Endothelial cell of umbilical vein (primary cell): ENCODE measurements at regions not wholly inside any gene's neighbourhood (a gene's known extent, or its start where the extent isn't known, plus 50 kb on each side); places are given as distances from the start of the nearest gene placed in this dataset.

ENCODE experiments used
- BruUV-seq: library from RNA; stranded (reverse); fragments of 400-500 nt; replicated peaks from 2 replicates; lab custom pipeline; 2021; lab: Mats Ljungman, UMichigan
- CTCF ChIA-PET: fragments of 300-600, 350-600 bp; sonication (Branson Sonifier 250); formaldehyde crosslinking; loops from one replicate; lab custom pipeline; 2021; ENCODE audit warnings: antibody characterized with exemption, inconsistent platforms; lab: Charles Lee
- POLR2A ChIA-PET: fragments of 300-600, 350-600 bp; sonication (Branson Sonifier 250); formaldehyde crosslinking; loops from one replicate; lab custom pipeline; 2021; ENCODE audit warnings: antibody characterized with exemption, inconsistent platforms; lab: Charles Lee
- DNase-seq: peaks from one replicate; pipeline ENCODE4 v3.0.0-alpha.2; 2011; ENCODE audit warnings: low read depth, low spot score
- FAIRE-seq: peaks from 2 replicates; lab custom pipeline; 2011; peaks lifted over from hg19 to GRCh38; lab: Jason Lieb, UNC
- H2AFZ ChIP-seq: 2 replicates; pipeline ENCODE4 v1.6.0; 2012; ENCODE audit warnings: low read depth, low read length, control low read depth, inconsistent platforms
- H3K27ac ChIP-seq: 2 replicates; pipeline ENCODE4 v1.5.1; 2011; ENCODE audit warnings: low read depth, mild to moderate bottlenecking, control low read depth, low read length, moderate library complexity; ENCODE audit not compliant: insufficient read depth
- H3K27me3 ChIP-seq, 2 experiments: 2 replicates each; pipeline versions ENCODE4 v1.6.0 to v1.6.1; 2011; ENCODE audit warnings: low read length in 2 of 2, mixed read lengths in 1 of 2; ENCODE audit not compliant: control insufficient read depth in 2 of 2, insufficient read depth in 2 of 2
- H3K36me3 ChIP-seq, 2 experiments: 2 replicates in 1 of 2; 3 replicates in 1 of 2; pipeline ENCODE4 v1.5.1; 2011; ENCODE audit warnings: low read length in 2 of 2, mild to moderate bottlenecking in 1 of 2, moderate library complexity in 1 of 2; ENCODE audit not compliant: control insufficient read depth in 2 of 2, insufficient read depth in 2 of 2; ENCODE audit errors: extremely low read depth in 1 of 2
- H3K4me1 ChIP-seq: 3 replicates; pipeline ENCODE4 v1.5.1; 2011; ENCODE audit warnings: mild to moderate bottlenecking, low read length; ENCODE audit not compliant: control insufficient read depth, insufficient read depth; ENCODE audit errors: extremely low read depth
- H3K4me2 ChIP-seq: 2 replicates; pipeline ENCODE4 v1.6.1; 2011; ENCODE audit warnings: low read length, control low read depth, mixed read lengths; ENCODE audit not compliant: insufficient read depth
- H3K4me3 ChIP-seq, 3 experiments: fragments of 200-600 bp in 1 of 3; sonication (generic), shearing (Covaris generic) in 1 of 3; replicated peaks in 1 of 3; 2 replicates each; pipeline ENCODE4 v1.5.1; 2011 to 2016; ENCODE audit warnings: control low read depth in 3 of 3, low read length in 3 of 3, mild to moderate bottlenecking in 2 of 3, inconsistent platforms in 1 of 3, low read depth in 1 of 3, moderate library complexity in 1 of 3; ENCODE audit not compliant: insufficient read depth in 1 of 3
- H3K79me2 ChIP-seq: 2 replicates; pipeline ENCODE4 v1.6.0; 2012; ENCODE audit warnings: low read length, inconsistent platforms; ENCODE audit not compliant: control insufficient read depth, insufficient read depth
- H3K9ac ChIP-seq: replicated peaks from 2 replicates; pipeline ENCODE3; 2011; ENCODE audit warnings: low read length, control low read depth; ENCODE audit not compliant: insufficient read depth; ENCODE audit errors: extremely low read depth
- H3K9me1 ChIP-seq: replicated peaks from 3 replicates; pipeline ENCODE4 v1.6.0; 2011; ENCODE audit warnings: mild to moderate bottlenecking, low read length; ENCODE audit not compliant: control insufficient read depth, insufficient read depth; ENCODE audit errors: extremely low read depth
- H3K9me3 ChIP-seq: replicated peaks from 2 replicates; pipeline ENCODE4 v1.5.1; 2012; ENCODE audit warnings: low read length, inconsistent platforms; ENCODE audit not compliant: control insufficient read depth, insufficient read depth
- H4K20me1 ChIP-seq: replicated peaks from 2 replicates; pipeline ENCODE3; 2011; ENCODE audit warnings: mild to moderate bottlenecking, low read length; ENCODE audit not compliant: control insufficient read depth, insufficient read depth; ENCODE audit errors: extremely low read depth
- CTCF ChIP-seq, 2 donors: IDR thresholded peaks; 1 replicate in 1 of 2; 2 replicates in 1 of 2; pipeline ENCODE4 v1.5.1; 2011; ENCODE audit warnings: low read length in 2 of 2, mild to moderate bottlenecking in 2 of 2, moderate library complexity in 2 of 2, control low read depth in 1 of 2, inconsistent platforms in 1 of 2, low read depth in 1 of 2; ENCODE audit not compliant: insufficient read depth in 1 of 2; ENCODE audit errors: extremely low read depth in 1 of 2
- EZH2 ChIP-seq: IDR thresholded peaks from 2 replicates; pipeline ENCODE4 v1.6.1; 2012; ENCODE audit warnings: borderline replicate concordance, low read depth, mild to moderate bottlenecking, moderate library complexity, low read length, inconsistent platforms; ENCODE audit not compliant: severe bottlenecking
- FOS ChIP-seq: IDR thresholded peaks from 2 replicates; pipeline ENCODE4 v1.6.1; 2011; ENCODE audit warnings: mild to moderate bottlenecking, low read length, moderate library complexity, borderline replicate concordance; ENCODE audit not compliant: insufficient read depth
- GATA2 ChIP-seq: IDR thresholded peaks from 2 replicates; pipeline ENCODE4 v1.7.0; 2011; ENCODE audit warnings: low read depth, mild to moderate bottlenecking, moderate library complexity, mixed read lengths, low read length; ENCODE audit not compliant: insufficient read length, insufficient read depth
- JUN ChIP-seq: IDR thresholded peaks from 2 replicates; pipeline ENCODE4 v1.6.1; 2011; ENCODE audit warnings: borderline replicate concordance, low read depth; ENCODE audit not compliant: insufficient read length, insufficient read depth
- MAX ChIP-seq: IDR thresholded peaks from 2 replicates; pipeline ENCODE4 v1.6.1; 2011; ENCODE audit not compliant: insufficient read depth, insufficient read length
- MYC ChIP-seq: IDR thresholded peaks from one replicate; pipeline ENCODE4 v1.6.1; 2011; ENCODE audit warnings: mild to moderate bottlenecking, low read depth, low read length
- POLR2A ChIP-seq: IDR thresholded peaks from 2 replicates; pipeline ENCODE4 v1.6.1; 2012; ENCODE audit warnings: low read depth, mild to moderate bottlenecking, control low read depth, low read length
- POLR2AphosphoS5 ChIP-seq: IDR thresholded peaks from 2 replicates; pipeline ENCODE4 v1.6.1; 2012; ENCODE audit warnings: low read depth, mild to moderate bottlenecking, control low read depth, low read length, moderate library complexity; ENCODE audit not compliant: insufficient read depth
- dilution Hi-C: fragments of 300-500 bp; cut with MboI; formaldehyde crosslinking; loops from one replicate; pipeline ENCODE4 v1.15.0; 2019; ENCODE audit warnings: low sequenced_read_pairs; ENCODE audit not compliant: extremely low pct_ligation_motif_present
- intact Hi-C: fragments of 100-400 bp; cut with micrococcal nuclease; formaldehyde crosslinking; loops from one replicate; pipeline ENCODE4 v1.10.0; 2022

GRCh38 chr14:88095791-88096190 lies 90.9 kb downstream of the GPR65 start:
- FAIRE-seq (no peak), DNase-seq (no peak)
- Histone ChIP-seq H2AFZ (no peak overlapping the region), H3K27ac (no peak overlapping the region), H3K4me2 (no peak overlapping the region), H3K4me3 (no peak overlapping the region), H3K79me2 (no peaks in the 10 kb centered on the region), H3K36me3 (no peaks in the 10 kb centered on the region), H4K20me1 (no peaks in the 10 kb centered on the region), H3K9me1 (no peaks in the 10 kb centered on the region), H3K9me3 (no peaks in the 10 kb centered on the region), H3K27me3 (no peaks in the 10 kb centered on the region), H3K9ac (no peak overlapping the region), H3K4me1 (no peaks in the 10 kb centered on the region)
- TF ChIP-seq MYC = no peak
- TF ChIP-seq EZH2 = no peak
- no peak for TF ChIP-seq POLR2A
- no peak for TF ChIP-seq GATA2
- TF ChIP-seq FOS = no peak
- TF ChIP-seq CTCF (IDR thresholded peaks at IDR 0.05; ENCODE audit: extremely low read depth in 1 of 2, insufficient read depth in 1 of 2, low read depth in 1 of 2, low read length in 2 of 2) = no peak
- no peak for TF ChIP-seq JUN
- no peak for TF ChIP-seq MAX
- no peak for TF ChIP-seq POLR2AphosphoS5
- no TSS peak for BruUV-seq
- CTCF ChIA-PET = no interaction called here
- intact Hi-C loops = no loop called here
- dilution Hi-C loops = no loop called here
- POLR2A ChIA-PET = no interaction called here
